Stimulated activated CD8-positive, alpha-beta memory T cell treated with anti-CD3 and anti-CD28 coated beads, Interleukin-15, amount 100 ng/mL, for 24 hours (primary cell): ENCODE measurements at regions not wholly inside any gene's neighbourhood (a gene's known extent, or its start where the extent isn't known, plus 50 kb on each side); places are given as distances from the start of the nearest gene placed in this dataset.

Experiments
- DNase-seq: peaks from one replicate; pipeline ENCODE4 v3.0.0-alpha.2; 2020; ENCODE audit warnings: low read depth

DNA sequence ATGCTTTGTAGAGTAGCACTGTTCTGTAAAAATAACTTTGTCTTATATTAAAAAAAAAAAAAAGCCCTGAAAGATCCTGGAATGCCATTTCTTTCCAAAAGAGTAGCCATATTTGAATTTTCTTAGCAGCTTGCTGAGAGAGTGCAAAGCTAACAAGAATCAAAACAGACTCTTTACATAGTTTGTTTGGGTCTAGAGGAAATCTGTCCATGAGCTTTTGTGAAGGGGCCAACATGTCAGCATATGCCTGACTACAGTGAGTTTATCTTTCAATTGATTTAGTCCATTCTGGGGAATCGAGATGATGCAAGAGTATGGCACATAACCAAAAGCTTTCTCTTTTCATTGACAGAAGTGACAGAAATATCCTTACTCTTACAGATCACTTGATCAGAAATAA lies 777.7 kb upstream of the ACVR2A start:
- DNase-seq: no peak

DNA sequence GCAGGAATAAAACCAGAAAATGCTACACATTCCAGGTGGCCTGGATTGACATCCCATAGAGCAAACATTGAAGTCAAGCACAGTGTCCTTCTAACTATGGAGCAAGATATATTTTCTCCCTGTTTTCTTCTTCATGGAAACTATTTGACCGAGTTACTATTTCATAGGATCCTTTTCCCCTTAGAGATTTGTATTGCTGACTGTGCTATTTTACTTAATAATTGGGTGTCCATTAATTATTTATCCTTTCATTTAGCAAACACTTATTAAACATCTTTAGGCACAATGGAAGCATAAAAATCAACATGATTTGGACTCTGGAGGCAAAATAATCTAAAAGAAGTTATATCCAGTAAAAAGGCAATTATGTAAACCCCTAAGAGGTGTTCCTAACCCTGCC lies 782.8 kb upstream of the ACVR2A start:
- no peak for DNase-seq

DNA sequence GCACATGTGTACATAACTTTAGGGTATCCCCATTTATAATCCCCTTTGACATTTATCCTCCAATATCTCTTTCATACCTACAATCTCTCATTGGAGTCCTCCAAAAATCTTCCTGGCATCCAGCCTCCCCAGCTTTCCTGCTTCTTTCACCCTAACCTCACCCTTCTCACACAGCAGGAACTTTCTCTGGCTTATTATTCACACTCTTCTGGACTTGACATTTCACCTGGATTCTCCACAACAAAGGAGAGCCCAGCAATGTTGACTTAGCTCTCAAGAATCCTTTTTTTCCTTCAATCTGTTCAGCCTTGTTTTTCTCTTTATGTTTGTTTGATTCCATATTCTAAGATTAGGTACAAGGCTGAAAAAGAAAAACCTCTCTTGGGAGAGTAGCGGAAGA lies 783.6 kb upstream of the ACVR2A start:
- DNase-seq: no peak

DNA sequence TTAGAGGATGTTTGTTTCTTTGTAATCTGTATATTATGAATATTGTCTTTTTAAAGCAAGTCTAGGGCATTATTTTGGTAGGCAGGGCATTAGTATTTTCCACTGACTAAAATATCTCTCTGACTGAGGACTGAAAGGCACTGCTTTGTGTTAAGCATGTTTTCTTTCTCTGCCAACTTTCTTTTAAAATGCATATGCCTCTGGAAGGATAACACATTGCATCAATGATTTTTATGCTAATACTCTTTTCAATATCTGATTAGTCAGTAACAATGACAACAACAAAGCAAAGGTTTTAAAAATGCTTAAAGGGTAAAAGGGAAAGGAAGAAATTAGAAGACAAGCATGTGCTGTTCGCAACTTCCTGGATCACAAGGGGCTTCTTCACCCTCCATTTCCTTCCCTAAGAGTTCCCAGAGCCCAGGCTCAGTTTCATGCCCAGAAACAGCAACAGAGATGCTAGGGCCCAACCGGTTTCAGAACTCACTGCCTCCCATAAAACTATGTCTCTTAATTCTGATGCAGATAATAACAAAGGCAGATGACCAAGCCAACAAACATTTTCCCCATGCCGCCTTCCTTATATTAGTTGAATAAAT lies 786.8 kb upstream of the ACVR2A start:
- DNase-seq: no peak

DNA sequence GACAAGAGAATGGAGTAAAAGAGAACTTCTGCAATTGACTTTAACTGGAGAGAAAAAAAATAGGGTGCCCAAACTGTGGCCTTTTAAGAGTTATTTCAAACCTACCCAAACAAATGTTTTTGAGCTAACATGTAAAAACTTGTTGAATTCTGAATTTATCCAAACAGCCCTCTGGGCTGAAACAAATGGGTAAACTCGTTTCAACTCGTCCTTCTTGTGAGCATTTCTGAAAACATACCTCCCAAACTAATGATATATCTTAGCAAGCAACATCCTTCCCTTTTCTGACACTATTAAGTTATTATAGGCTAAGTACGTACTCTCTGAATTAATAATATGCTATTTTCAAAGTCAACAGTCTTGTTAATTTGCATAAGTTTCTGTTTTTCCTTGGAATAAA lies 793.0 kb upstream of the ACVR2A start:
- DNase-seq: no peak

DNA sequence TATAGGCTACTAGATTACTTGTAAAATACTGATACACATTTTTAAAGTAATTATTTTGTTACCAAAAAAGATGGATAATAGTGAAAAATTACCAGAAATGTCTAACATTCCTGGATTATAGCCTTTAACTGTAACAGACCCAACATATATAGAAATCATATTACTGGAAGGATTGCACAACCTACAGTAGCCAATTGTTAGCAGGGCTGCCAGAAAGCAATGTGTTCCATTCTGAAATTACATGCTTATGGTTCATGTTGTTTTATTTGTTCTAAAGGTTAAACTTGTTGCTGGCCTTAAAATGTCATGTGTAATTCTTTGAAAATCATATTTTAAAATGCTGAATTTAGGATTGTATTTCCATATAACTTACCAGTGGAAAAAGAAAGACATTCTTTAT lies 793.6 kb upstream of the ACVR2A start:
- no peak for DNase-seq

DNA sequence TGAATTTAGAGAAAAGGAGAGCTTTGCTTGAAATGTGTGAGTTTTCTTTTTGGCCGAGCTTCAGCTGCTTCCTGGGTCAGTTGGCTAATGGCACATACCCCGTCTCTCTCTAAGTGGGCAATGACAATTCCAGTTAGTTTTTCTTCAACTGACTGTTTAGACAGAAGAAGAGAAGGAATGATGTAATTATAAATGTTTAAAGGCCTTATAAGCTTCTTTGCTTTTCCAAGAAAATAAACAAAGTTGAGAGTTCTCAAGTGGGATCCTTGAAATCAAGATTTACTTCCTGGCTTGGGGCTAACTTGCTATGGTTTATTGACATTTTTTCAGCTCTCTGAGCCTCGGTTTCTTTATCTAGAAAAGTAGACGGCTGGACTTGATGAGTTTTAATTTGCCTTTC lies 794.9 kb upstream of the ACVR2A start:
- DNase-seq: no peak

DNA sequence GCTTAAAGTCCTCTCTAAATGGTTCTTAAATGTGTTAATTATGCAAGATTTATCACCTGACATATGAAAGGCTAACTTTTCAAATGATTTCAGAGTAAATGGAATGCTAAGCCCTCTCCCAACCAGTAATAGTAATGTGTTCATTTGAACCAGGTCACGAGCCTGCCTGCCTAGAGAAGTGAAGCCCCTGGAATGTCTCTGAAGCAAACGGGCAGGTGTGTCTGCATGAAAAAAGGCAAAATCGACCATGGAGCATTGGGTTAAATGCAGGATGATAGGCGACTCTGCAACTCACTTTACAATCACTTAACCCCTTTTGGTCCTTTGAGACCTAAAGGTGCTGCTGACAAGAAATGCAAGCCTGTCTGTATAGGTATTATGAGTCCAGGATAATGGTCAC lies 798.4 kb upstream of the ACVR2A start:
- no peak for DNase-seq

DNA sequence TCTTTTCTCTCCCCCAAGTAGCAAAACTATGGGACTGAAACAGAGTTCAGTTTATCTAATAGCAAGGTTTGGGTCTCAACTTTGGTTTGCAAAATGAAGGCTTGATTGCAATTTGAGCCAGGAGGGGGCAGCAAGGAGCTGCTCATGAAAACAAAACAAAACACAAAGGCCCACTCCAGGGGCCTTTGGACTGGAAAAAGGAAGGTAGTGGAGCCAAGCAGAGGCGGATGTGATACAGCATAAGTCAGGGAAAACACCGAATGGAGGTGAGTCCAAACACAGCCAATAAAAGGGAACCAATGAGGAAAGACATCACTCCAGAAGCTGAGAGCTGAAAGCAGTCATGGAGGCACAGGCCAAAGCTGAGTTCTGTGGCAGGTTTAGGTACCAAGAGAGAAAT lies 799.7 kb upstream of the ACVR2A start:
- no peak for DNase-seq

DNA sequence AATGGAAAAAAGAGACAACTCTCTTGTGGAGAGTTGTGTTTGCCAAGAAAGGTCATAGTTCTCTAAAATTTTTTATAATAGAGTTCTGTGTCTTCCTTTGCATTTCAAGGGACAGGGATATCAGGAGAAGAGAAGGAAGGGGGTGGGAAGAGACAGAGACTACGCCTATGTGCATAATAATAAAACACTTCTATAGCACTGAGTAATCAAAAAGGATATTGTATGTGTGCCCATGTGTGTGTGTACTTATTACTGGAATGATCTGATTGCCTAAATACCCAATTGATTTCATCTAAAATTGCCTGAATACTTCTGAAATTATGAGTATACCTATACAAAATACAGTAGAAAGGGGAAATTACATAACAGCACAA lies 803.7 kb upstream of the ACVR2A start:
- no peak for DNase-seq

DNA sequence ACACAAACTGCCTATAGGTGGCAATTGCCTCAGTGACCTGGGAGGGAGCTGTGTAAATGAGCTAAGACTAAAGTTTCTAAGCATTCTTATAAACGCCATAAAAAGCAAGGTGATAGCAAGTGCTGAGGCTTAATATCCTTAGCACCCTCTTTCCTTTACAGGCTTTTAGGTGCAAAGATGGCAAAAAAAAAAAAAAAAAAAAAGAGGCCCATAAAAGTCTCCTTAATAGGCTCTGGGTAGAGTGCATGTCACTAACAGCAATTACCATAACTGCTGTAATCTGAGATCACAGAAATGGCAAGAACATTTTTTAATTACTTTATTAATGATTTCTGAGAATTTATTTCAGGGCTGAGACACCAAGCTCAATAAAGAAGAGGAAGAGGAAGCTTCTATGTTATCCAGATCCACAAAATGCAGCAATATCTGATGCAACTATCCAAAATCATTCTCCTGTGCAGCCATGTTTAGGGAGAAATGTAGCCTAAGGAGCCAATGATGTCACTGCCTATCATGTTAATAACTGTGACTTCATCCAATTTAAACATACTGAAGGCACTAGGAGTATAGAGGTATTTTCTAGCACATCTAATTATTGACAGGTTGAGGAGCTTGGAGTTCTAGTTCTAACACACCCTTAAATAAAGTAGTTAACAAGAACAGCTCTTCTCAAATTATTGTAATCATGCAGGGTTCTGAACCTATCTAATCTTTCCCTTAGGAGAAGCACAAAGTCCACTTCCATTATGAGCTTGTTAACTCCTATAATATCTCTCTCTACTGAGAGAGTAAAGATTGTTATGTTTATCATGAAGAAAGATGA lies 804.3 kb upstream of the ACVR2A start:
- DNase-seq: no peak

DNA sequence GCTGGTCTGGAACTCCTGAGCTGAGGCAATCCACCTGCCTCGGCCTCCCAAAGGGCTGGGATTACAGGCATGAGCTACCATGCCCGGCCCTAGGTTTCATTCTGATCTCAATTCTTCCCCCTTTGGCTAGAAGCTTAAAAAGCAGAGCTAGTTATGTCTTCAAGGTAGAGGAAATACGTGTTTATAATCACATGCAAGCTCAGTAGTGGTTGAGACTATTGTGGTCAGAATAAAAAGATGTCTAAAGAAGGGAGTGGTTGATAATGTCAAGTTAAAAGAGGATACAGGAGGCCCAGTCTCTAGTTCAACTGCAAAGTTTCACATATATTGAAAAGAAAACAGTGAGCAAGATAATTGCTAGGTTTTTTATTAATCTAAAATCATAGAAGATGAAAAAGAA lies 807.8 kb upstream of the ACVR2A start:
- DNase-seq: no peak

DNA sequence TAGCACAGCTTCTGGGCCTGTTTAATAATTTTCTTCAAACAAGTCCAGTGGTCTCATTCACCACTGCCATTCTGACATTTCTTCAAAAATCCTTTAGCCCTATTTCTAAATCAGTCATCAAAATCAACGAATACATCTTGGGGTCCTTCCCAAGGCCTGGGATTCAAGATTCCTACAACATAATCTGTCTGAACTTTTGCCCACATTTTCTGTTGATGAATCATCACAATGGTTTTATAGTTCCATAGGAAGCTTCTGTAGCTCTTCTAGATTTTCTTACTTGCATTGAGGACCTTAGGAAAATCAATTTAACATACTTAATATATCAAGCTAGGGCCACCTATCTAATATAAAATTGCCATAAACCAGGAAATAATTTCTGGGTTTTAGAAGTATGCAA lies 811.8 kb upstream of the ACVR2A start:
- no peak for DNase-seq

DNA sequence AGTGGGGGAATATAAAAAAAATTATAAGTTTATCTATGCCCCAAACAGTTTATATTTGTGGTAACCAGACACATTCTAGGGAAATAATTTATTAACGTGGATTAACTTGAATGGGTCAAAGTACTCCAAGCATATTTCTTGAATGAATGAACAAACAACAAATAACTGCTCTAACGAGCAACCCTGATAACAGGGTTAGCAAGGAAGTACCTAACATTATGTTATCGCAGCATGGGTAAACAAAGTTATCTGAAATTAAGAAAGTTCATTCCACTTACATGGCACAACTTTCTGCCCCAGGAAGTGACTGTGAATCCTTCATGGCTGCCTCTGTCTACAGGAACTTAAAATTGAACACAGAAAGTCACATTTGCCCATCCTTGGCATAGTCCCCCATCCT lies 812.9 kb upstream of the ACVR2A start:
- no peak for DNase-seq

DNA sequence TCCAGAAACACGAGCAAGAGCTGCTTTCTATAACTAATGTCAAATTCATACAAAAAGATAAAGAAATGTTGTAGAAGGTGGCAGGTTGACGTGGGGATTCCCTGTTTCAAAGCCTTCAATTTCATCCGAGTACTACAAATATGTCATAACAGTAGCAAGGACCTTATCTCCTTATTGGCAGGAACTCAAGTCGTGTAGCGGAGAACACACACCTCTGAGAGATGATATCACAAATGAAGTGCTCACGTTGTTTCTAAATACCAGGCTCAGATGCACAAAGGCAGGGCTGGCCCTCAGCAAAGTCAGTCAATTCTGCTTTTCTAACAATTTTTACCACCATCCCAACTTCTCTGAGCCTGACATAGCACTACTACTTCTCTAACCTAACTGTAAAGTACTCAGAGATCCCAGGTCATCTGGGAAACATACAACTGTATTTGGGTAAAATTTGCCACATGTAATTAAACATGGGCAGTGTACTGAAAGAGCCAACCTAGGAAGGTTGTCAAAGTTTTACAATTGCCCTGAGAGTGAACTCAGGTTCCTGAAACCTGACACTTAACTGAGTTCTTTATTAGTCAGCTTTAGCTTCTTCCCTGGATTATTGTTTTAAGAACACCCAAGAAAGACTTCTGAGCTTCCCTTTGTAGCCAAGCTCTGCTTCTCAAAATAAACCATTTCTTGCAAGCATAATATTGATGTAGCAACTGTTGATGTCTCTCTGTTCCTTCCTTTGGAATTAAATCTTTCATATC lies 813.7 kb upstream of the ACVR2A start:
- DNase-seq: no peak

DNA sequence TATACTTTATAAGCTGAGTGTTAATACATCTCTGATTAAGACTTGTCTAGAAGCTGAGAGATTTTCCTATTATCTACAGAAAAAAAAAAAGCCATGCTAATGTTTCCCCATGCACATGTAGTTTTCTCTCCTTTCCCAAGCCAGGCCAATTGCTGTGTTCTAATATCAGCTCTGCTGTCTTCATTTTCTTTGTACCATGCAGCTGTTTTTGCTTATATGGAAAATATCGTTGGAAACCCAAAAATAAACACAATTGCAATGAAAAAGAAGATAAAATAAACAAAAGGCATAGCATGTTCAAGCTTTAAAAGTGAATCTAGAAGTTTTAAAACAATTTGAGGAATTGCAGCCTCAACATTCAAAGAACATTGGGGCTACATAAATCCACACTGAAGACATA lies 817.4 kb upstream of the ACVR2A start:
- DNase-seq: no peak

DNA sequence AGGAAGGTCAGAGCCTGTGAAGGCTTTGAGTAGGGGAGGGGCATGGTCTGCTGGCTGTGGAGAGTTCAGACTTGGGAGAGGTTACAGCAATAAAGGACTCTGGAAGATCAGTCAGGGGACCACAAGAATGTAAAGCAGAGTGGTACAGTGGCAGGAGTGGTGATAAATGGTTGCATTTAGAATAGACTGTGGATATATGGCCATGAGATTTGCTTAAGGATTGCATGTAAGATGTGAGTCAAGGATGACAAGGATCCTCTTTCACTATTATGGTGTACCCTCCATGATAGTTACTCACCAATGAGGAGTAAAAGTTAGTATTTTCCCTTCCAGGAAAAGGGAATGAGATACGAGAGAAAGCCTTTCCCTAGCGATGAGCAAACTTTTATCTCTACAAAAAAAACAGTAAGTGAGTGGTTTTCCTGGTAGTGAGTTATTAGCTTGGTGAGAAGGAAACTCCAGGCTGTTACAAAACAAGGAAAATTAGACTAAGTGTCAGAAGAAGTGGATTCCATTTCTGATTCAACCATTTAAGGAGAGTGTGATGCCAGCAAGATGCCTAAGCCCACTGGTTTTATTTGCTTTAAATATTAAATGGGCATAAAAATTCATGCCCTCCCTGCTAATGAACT lies 818.0 kb upstream of the ACVR2A start:
- DNase-seq: no peak

DNA sequence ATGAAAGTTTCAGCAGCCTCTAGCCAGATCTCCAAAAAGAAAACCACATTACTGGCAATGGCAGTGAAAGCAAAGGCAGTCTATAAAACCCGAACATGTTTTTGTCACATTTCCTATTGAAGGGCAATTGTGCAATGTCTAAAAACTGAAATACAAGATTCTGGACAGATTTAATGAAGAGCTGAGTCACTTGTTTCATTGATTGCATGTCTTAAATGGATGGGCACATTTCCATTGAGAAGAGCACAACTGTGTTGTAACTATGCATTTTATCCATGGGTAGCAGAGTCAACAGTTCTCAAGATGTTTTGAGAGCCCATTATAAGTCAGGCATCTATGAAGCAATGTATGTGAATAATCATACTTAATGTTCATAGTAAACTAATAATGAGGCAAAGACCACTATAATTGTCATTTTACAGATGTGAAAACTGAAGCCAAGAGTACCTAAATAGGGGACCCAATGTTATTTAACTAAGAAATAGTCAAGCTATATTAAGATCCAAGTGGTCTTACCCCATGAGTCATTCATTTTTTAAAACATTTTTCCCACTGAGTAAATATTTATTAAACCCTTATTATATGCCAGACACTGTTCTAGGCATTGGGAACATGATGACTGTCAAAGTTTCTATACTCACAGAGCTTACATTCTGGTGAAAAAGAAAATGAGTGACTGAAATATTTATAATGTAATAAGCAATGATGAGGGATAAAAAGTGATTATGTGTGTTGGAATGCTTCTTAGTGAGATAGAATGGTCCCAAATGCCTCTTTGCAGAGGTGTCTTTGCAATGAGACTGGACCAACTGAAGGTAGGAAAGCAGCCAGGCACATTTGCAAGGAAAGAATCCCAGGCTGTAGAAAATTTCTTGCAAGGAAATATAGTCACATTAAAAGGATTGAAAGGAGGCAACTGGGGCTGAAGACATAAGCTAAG lies 818.9 kb upstream of the ACVR2A start:
- DNase-seq: no peak

DNA sequence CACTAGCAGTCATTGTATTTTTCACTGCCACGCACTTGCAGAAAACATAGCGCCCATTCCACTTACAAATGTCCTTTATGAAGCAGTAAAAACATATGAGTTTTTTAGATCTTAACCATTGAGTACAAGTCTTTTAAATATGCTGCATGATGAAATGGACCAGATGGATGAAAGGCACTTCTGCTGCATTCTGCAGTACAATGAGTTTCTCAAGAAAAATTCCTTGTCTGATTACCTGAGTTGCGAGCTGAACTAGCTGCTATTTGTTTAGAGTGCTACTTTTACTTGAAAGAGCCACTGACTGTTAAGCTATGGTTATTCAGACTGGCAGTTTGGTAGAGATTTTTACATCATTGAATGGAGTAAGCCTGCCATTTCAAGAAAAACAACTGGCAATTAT lies 825.5 kb upstream of the ACVR2A start:
- DNase-seq: no peak

DNA sequence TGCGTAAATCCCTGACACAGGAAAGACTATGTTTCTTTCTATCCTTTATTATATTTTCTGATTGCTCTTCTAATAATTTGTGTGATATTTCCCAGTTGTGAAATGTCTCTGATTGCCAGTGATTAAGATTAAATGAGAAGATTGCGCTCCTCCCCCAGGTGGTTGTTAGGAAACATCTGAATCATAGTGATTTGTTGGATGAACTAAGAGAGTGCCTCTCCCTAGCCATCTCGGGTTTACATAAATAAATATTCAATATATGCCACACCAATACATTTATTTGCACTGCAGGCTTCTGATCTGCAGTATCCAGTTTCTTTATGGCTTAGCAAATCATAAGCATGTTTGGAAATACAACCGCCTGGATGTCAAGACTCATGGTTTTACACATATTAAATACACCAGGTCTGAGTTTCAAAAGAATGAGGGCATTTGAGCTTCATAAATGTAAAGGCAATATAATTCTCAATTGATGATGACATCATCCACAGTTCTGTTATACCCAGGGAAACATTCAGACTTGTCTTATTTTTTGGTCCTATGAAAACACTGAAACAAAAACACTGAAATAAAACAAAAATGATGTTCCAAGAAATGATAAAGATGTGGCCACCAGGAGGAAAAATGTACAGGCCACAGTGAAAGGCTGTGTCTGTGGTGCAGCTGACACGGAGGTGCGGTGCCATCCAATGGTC lies 826.7 kb upstream of the ACVR2A start:
- DNase-seq: no peak

DNA sequence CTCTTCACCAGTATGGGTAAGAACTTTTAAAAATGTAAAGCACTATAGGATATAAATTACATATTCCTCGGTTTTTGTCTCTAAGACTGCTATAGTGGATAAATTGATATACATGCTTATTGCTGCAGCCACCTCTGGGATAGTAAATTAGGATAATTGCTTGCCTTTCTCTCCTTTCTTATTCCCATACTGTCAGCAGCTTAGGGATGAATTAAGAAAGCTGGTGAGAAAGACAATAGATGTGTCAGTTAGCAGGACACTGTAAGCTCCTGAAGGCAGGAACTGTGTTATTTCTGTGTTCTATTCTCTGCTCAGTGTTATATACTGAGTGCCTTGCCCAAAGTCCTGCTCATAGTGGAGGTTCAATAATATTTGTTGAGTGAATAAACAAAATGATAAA lies 828.6 kb upstream of the ACVR2A start:
- DNase-seq: no peak
